Spleen (tissue), 11 donors: ENCODE measurements at regions not wholly inside any gene's neighbourhood (a gene's known extent, or its start where the extent isn't known, plus 50 kb on each side); places are given as distances from the start of the nearest gene placed in this dataset.

Experiments used
- DNase-seq: peaks from one replicate; pipeline ENCODE4 v3.0.0-alpha.2; 2020
- H3K27ac ChIP-seq, 8 donors: fragments of 200-600 bp; sonication (generic) in 7 of 8; 1 replicate in 4 of 8; 2 replicates in 4 of 8; pipeline versions ENCODE4 v1.5.0 to v1.8.0; 2016 to 2021; ENCODE audit warnings: inconsistent platforms in 4 of 8, mild to moderate bottlenecking in 4 of 8, moderate library complexity in 1 of 8
- H3K27me3 ChIP-seq, 7 donors: fragments of 200-600 bp; sonication (generic) in 6 of 7; replicated peaks in 1 of 7; 1 replicate in 4 of 7; 2 replicates in 3 of 7; pipeline versions ENCODE4 v1.5.0 to v1.8.0; 2016 to 2021; ENCODE audit warnings: inconsistent platforms in 3 of 7, mild to moderate bottlenecking in 1 of 7
- H3K36me3 ChIP-seq, 6 donors: fragments of 200-600 bp; sonication (generic) in 5 of 6; 1 replicate in 4 of 6; 2 replicates in 2 of 6; pipeline versions ENCODE4 v1.5.0 to v1.8.0; 2016 to 2021; ENCODE audit warnings: inconsistent platforms in 2 of 6
- H3K4me1 ChIP-seq, 6 donors: fragments of 200-600 bp; sonication (generic) in 5 of 6; 1 replicate in 3 of 6; 2 replicates in 3 of 6; pipeline versions ENCODE4 v1.5.0 to v1.8.0; 2016 to 2021; ENCODE audit warnings: inconsistent platforms in 3 of 6
- H3K4me3 ChIP-seq, 8 donors: fragments of 200-600 bp; sonication (generic) in 7 of 8; 1 replicate in 4 of 8; 2 replicates in 4 of 8; pipeline versions ENCODE4 v1.5.0 to v1.8.0; 2016 to 2021; ENCODE audit warnings: inconsistent platforms in 4 of 8, mild to moderate bottlenecking in 4 of 8, moderate library complexity in 2 of 8
- H3K9me3 ChIP-seq, 8 donors: fragments of 200-600 bp; sonication (generic) in 7 of 8; 1 replicate in 4 of 8; 2 replicates in 4 of 8; pipeline versions ENCODE4 v1.5.0 to v1.8.0; 2016 to 2021; ENCODE audit warnings: inconsistent platforms in 4 of 8
- POLR2A ChIP-seq, 3 donors: fragments of 450-650 bp; IDR thresholded peaks; one replicate each; pipeline ENCODE4 v1.5.1; 2017; ENCODE audit warnings: antibody characterized with exemption in 3 of 3, mild to moderate bottlenecking in 1 of 3
- POLR2AphosphoS5 ChIP-seq, 3 donors: sonication (generic); formaldehyde crosslinking; IDR thresholded peaks; one replicate each; pipeline ENCODE4 v1.5.1; 2017; ENCODE audit warnings: antibody characterized with exemption in 3 of 3
- WGBS, 5 donors: extraction: QIAGEN DNeasy Blood & Tissue Kit in 3 of 5; methylation state at CpG; one replicate each; pipeline versions ENCODE4 v1.1.5 to v1.1.7; 2013 to 2018; 5-methylcytosine and 5-hydroxymethylcytosine counted together
- intact Hi-C: fragments of 100-400 bp; cut with DNase I; formaldehyde crosslinking; loops from one replicate; pipeline ENCODE4 v1.15.0; 2023; ENCODE audit warnings: low total_unique reads
- TF ChIP-seq, protein P1 (sequence below), 11 experiments: fragments of 200-600 bp in 7 of 11; fragments of 450-650 bp in 4 of 11; sonication (generic) in 4 of 11; IDR thresholded peaks in 8 of 11; conservative IDR thresholded peaks in 3 of 11; 1 replicate in 7 of 11; 2 replicates in 4 of 11; pipeline versions ENCODE4 v1.4.0 to v1.8.0; 2016 to 2021; ENCODE audit warnings: antibody characterized with exemption in 11 of 11, inconsistent platforms in 4 of 11, mild to moderate bottlenecking in 1 of 11
- donor health status: healthy with polysubstance abuse.
- donor health status: DM: no; HTN: no; CAD: no; lungs with moderate emphysema.
- donor health status: DM: no; HTN: no; CAD: no.
- donor health status: Bipolar disorder and iron deficiency.
- donor health status: healthy.
- donor health status: DM: no; HTN: no; CAD: no.
- donor health status: DM: yes; HTN: yes; CAD: no.

DNA sequence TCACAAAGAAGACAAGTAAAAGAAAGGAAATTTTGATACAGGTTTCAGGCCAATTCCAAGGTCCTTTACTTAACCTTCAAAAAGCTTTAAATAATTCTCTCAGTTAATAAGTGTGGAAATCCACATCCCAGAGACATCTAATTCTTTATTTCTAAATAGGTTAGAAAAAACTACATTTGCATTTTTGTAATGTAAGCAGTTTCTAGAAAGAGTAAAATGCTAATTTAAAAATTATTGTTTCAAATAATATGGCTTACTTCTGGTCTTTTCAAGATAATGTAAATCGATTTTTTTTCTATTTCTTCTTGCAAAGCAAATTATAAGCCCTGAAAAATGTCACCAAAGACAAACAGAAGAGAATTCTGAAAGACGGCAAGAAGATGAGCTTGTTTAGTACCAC is 180.4 kb upstream of the HHIP start:
- no peak overlapping the region for H3K27ac ChIP-seq
- no peaks in the 10 kb centered on the region for H3K4me1 ChIP-seq
- 66 to 86% (median 74%) methylated on average over 2 of the region's 2 CpGs for WGBS, 5 donors
- no peaks in the 10 kb centered on the region for H3K9me3 ChIP-seq
- H3K36me3 ChIP-seq: no peaks in the 10 kb centered on the region
- intact Hi-C loops: no loop called here
- TF ChIP-seq POLR2A (IDR thresholded peaks at IDR 0.05) (no peak), POLR2AphosphoS5 (IDR thresholded peaks at IDR 0.05) (no peak)
- TF ChIP-seq, protein P1, sequence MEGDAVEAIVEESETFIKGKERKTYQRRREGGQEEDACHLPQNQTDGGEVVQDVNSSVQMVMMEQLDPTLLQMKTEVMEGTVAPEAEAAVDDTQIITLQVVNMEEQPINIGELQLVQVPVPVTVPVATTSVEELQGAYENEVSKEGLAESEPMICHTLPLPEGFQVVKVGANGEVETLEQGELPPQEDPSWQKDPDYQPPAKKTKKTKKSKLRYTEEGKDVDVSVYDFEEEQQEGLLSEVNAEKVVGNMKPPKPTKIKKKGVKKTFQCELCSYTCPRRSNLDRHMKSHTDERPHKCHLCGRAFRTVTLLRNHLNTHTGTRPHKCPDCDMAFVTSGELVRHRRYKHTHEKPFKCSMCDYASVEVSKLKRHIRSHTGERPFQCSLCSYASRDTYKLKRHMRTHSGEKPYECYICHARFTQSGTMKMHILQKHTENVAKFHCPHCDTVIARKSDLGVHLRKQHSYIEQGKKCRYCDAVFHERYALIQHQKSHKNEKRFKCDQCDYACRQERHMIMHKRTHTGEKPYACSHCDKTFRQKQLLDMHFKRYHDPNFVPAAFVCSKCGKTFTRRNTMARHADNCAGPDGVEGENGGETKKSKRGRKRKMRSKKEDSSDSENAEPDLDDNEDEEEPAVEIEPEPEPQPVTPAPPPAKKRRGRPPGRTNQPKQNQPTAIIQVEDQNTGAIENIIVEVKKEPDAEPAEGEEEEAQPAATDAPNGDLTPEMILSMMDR (IDR thresholded peaks at IDR 0.05 in 8 of 11, conservative IDR thresholded peaks at IDR 0.05 in 3 of 11): no peak
- H3K4me3 ChIP-seq: no peak overlapping the region
- DNase-seq: no peak
- no peaks in the 10 kb centered on the region for H3K27me3 ChIP-seq

DNA sequence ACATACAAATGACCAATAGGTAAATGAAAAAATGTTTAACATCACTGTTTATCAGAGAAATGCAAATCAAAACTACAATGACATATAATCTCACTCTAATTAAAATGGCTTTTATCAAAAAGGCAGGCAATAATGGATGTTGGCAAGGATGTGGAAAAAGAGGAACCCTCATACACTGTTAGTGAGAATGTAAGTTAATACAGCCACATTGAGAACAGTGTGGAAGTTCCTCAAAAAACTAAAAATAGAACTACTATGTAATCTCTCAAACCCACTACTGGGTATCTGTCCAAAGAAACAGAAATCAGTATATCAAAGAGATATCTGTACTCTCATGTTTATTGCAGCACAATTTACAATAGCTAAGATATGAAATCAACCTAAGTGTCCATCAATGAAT is 165.9 kb upstream of the HHIP start:
- Histone ChIP-seq H3K9me3 (peaks cover 0 to 33% (median 17%) of the 10 kb centered on the region in 8 donors), H3K4me3 (no peak overlapping the region), H3K27me3 (no peaks in the 10 kb centered on the region), H3K36me3 (no peaks in the 10 kb centered on the region), H3K27ac (no peak overlapping the region), H3K4me1 (no peaks in the 10 kb centered on the region)
- DNase-seq: no peak
- TF ChIP-seq POLR2AphosphoS5 (IDR thresholded peaks at IDR 0.05) (no peak), POLR2A (IDR thresholded peaks at IDR 0.05) (no peak)
- TF ChIP-seq, protein P1 (IDR thresholded peaks at IDR 0.05 in 8 of 11, conservative IDR thresholded peaks at IDR 0.05 in 3 of 11): no peak
- intact Hi-C loops: no loop called here

DNA sequence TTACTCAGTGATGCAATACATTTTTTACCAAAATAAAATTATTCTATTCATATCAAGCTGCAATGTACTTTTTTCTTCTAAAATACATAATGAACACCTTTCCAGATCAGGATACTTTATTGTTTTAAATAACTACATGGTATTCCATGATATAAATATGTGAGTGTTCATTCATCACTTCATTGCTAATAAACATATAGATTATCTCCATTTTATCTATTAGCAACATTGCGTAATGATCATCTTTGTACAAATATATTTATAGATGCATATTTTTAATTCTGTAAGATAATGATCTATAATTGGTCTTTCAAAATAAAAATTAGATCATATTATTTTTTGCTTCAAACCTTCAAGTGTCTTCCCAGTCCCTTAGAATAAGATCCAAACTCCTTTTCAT is 156.1 kb upstream of the HHIP start:
- peaks cover 0 to 8% (median 0%) of the 10 kb centered on the region in 8 donors for H3K9me3 ChIP-seq
- TF ChIP-seq, protein P1 (IDR thresholded peaks at IDR 0.05 in 8 of 11, conservative IDR thresholded peaks at IDR 0.05 in 3 of 11): no peak
- TF ChIP-seq POLR2AphosphoS5 (IDR thresholded peaks at IDR 0.05) (no peak), POLR2A (IDR thresholded peaks at IDR 0.05) (no peak)
- intact Hi-C loops: no loop called here
- no peaks in the 10 kb centered on the region for H3K27me3 ChIP-seq
- 89 to 98% (median 94%) methylated on average over 1 of the region's 1 CpG for WGBS, 5 donors
- H3K36me3 ChIP-seq: no peaks in the 10 kb centered on the region
- no peak overlapping the region for H3K4me3 ChIP-seq
- DNase-seq: no peak
- no peak overlapping the region for H3K27ac ChIP-seq
- no peaks in the 10 kb centered on the region for H3K4me1 ChIP-seq

DNA sequence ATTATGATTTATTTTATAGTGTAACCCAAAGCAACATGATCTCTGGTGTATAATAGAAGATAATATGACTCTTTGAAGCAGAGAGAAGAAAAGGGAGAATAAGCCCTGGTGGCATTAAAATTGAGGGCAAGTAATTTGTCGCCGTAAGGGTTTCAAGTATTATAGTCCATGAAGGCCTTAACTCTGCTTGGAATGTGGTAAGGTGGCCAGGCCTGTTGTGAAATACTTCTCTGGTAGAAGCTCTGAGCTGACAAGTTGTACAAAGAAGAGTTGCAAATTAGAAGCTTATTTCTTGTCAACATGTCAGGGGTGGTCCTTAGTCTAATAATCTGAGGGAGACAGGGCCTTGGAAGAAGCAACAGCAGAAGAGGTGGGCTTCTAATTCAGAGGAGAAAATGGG is 151.7 kb upstream of the HHIP start:
- DNase-seq: no peak
- Histone ChIP-seq H3K27me3 (no peaks in the 10 kb centered on the region), H3K36me3 (no peaks in the 10 kb centered on the region), H3K4me3 (no peak overlapping the region), H3K4me1 (no peaks in the 10 kb centered on the region), H3K27ac (no peak overlapping the region), H3K9me3 (no peaks in the 10 kb centered on the region)
- WGBS, 5 donors: 92 to 97% (median 95%) methylated on average over 2 of the region's 2 CpGs
- TF ChIP-seq POLR2A (IDR thresholded peaks at IDR 0.05): no peak
- no peak for TF ChIP-seq POLR2AphosphoS5 (IDR thresholded peaks at IDR 0.05)
- TF ChIP-seq, protein P1 (IDR thresholded peaks at IDR 0.05 in 8 of 11, conservative IDR thresholded peaks at IDR 0.05 in 3 of 11): no peak
- intact Hi-C loops: no loop called here
